ENCODE measurements at regions not wholly inside any gene's neighbourhood (a gene's known extent, or its start where the extent isn't known, plus 50 kb on each side); places are given as distances from the start of the nearest gene placed in this dataset.

DNA sequence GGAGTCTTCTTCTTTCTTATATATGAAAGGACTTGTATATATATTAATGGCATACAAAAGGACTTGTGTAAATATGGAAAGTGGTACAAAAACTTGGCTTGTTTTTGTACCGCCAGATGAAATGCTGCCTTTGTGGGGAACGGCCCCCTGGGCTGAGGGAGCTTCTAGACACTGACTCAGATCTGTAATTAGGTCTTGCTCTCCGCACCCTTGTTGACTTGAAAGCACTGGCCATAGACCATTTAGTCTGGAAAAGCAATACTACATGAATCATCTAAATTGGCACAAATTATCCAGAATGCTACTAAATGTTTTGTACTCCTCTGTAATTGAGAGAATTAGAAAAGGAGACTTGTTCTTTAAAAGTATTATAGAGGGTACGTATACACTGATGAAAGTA lies 399.9 kb upstream of the RGS6 start:
- no peak for TF ChIP-seq EZH2 (IDR thresholded peaks at IDR 0.05; ENCODE audit: borderline replicate concordance, low read depth, low read length, severe bottlenecking)
- TF ChIP-seq GATA2 (IDR thresholded peaks at IDR 0.05; ENCODE audit: insufficient read depth, insufficient read length, low read depth, low read length): no peak
- TF ChIP-seq, protein P1, sequence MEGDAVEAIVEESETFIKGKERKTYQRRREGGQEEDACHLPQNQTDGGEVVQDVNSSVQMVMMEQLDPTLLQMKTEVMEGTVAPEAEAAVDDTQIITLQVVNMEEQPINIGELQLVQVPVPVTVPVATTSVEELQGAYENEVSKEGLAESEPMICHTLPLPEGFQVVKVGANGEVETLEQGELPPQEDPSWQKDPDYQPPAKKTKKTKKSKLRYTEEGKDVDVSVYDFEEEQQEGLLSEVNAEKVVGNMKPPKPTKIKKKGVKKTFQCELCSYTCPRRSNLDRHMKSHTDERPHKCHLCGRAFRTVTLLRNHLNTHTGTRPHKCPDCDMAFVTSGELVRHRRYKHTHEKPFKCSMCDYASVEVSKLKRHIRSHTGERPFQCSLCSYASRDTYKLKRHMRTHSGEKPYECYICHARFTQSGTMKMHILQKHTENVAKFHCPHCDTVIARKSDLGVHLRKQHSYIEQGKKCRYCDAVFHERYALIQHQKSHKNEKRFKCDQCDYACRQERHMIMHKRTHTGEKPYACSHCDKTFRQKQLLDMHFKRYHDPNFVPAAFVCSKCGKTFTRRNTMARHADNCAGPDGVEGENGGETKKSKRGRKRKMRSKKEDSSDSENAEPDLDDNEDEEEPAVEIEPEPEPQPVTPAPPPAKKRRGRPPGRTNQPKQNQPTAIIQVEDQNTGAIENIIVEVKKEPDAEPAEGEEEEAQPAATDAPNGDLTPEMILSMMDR (IDR thresholded peaks at IDR 0.05; ENCODE audit: extremely low read depth in 1 of 2, insufficient read depth in 1 of 2, low read depth in 1 of 2, low read length in 2 of 2): no peak
- TF ChIP-seq POLR2A (IDR thresholded peaks at IDR 0.05; ENCODE audit: low read depth, low read length): no peak
- no peak for TF ChIP-seq POLR2AphosphoS5 (IDR thresholded peaks at IDR 0.05; ENCODE audit: insufficient read depth, low read depth, low read length)
- TF ChIP-seq, protein P2, sequence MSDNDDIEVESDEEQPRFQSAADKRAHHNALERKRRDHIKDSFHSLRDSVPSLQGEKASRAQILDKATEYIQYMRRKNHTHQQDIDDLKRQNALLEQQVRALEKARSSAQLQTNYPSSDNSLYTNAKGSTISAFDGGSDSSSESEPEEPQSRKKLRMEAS (IDR thresholded peaks at IDR 0.05; ENCODE audit: insufficient read depth, insufficient read length): no peak
- TF ChIP-seq MYC (IDR thresholded peaks at IDR 0.05; ENCODE audit: low read depth, low read length): no peak
- no peak for TF ChIP-seq FOS (IDR thresholded peaks at IDR 0.05; ENCODE audit: borderline replicate concordance, insufficient read depth, low read length)
- TF ChIP-seq JUN (IDR thresholded peaks at IDR 0.05; ENCODE audit: borderline replicate concordance, insufficient read depth, insufficient read length, low read depth): no peak
